Stimulated activated CD4-positive, alpha-beta T cell treated with anti-CD3 and anti-CD28 coated beads, Interleukin-1b, Interleukin-23, amount 100 ng/mL, for 4 hours (primary cell): ENCODE measurements at regions not wholly inside any gene's neighbourhood (a gene's known extent, or its start where the extent isn't known, plus 50 kb on each side); places are given as distances from the start of the nearest gene placed in this dataset.

Experiments
- DNase-seq, 2 donors: peaks; one replicate each; pipeline ENCODE4 v3.0.0-alpha.2; 2020; ENCODE audit warnings: low read depth in 2 of 2

- no peak for DNase-seq
Observed at GRCh38 chr22:48043581-48043980, 1281.1 kb downstream of the TBC1D22A start.

- DNase-seq, result no peak
Observed at GRCh38 chr22:48042621-48043395, 1280.4 kb downstream of the TBC1D22A start.

- no peak for DNase-seq
Observed at GRCh38 chr22:48039326-48039725, 1276.9 kb downstream of the TBC1D22A start.

- DNase-seq, result no peak
Observed at GRCh38 chr22:48037618-48038017, 1275.2 kb downstream of the TBC1D22A start.

- no peak for DNase-seq
Observed at GRCh38 chr22:48035897-48036296, 1273.4 kb downstream of the TBC1D22A start.

- DNase-seq, result no peak
Observed at GRCh38 chr22:48031589-48031988, 1269.1 kb downstream of the TBC1D22A start.

GRCh38 chr22:48025096-48025495 is 1262.6 kb downstream of the TBC1D22A start:
- no peak for DNase-seq

- no peak for DNase-seq
Observed at GRCh38 chr22:48021991-48022401, 1259.5 kb downstream of the TBC1D22A start.

- DNase-seq, result no peak
Observed at GRCh38 chr22:48018346-48018745, 1255.9 kb downstream of the TBC1D22A start.

- no peak for DNase-seq
Observed at GRCh38 chr22:48015701-48016100, 1253.3 kb downstream of the TBC1D22A start.

- no peak for DNase-seq
Observed at GRCh38 chr22:48004936-48005335, 1242.5 kb downstream of the TBC1D22A start.

- DNase-seq, result no peak
Observed at GRCh38 chr22:48004038-48004437, 1241.6 kb downstream of the TBC1D22A start.

- DNase-seq, result no peak
Observed at GRCh38 chr22:48001101-48001500, 1238.7 kb downstream of the TBC1D22A start.

GRCh38 chr22:47997612-47998011 is 1235.2 kb downstream of the TBC1D22A start:
- DNase-seq, result no peak

- no peak for DNase-seq
Observed at GRCh38 chr22:47997052-47997590, 1234.7 kb downstream of the TBC1D22A start.

GRCh38 chr22:47996446-47996857 is 1234.0 kb downstream of the TBC1D22A start:
- no peak for DNase-seq

GRCh38 chr22:47995718-47996117 is 1233.3 kb downstream of the TBC1D22A start:
- no peak for DNase-seq

- DNase-seq, result no peak
Observed at GRCh38 chr22:47995264-47995627, 1232.8 kb downstream of the TBC1D22A start.

GRCh38 chr22:47994601-47995263 is 1232.3 kb downstream of the TBC1D22A start:
- no peak for DNase-seq

GRCh38 chr22:47994045-47994444 is 1231.6 kb downstream of the TBC1D22A start:
- DNase-seq, result no peak

GRCh38 chr22:47990481-47990880 is 1228.0 kb downstream of the TBC1D22A start:
- DNase-seq, result no peak

- DNase-seq, result no peak
Observed at GRCh38 chr22:47987885-47988515, 1225.5 kb downstream of the TBC1D22A start.

GRCh38 chr22:47976219-47976618 is 1213.8 kb downstream of the TBC1D22A start:
- no peak for DNase-seq
